Gastroesophageal sphincter (tissue), 4 donors: ENCODE measurements at regions not wholly inside any gene's neighbourhood (a gene's known extent, or its start where the extent isn't known, plus 50 kb on each side); places are given as distances from the start of the nearest gene placed in this dataset.
A peak's percentile ranks its signal among the peaks of the same experiment; 100 is the strongest.

Source experiments
- ATAC-seq: fragments of 150-250 bp; one replicate; pipeline ENCODE4 v1.9.1; 2016; ENCODE audit warnings: mild to moderate bottlenecking, moderate library complexity
- H3K27ac ChIP-seq, 4 donors: fragments of 200-600 bp; sonication (generic) in 3 of 4; 1 replicate in 3 of 4; 2 replicates in 1 of 4; pipeline ENCODE4 v1.5.1; 2016 to 2019
- H3K27me3 ChIP-seq: fragments of 200-600 bp; sonication (generic); one replicate; pipeline ENCODE4 v1.5.1; 2019
- H3K36me3 ChIP-seq, 2 donors: fragments of 200-600 bp; sonication (generic); one replicate each; pipeline ENCODE4 v1.5.1; 2019; ENCODE audit warnings: control low read depth in 1 of 2
- H3K4me1 ChIP-seq, 3 donors: fragments of 200-600 bp; sonication (generic); 1 replicate in 2 of 3; 2 replicates in 1 of 3; pipeline ENCODE4 v1.5.1; 2016 to 2019; ENCODE audit warnings: control low read depth in 2 of 3
- H3K4me3 ChIP-seq, 2 donors: fragments of 200-600 bp; sonication (generic); one replicate each; pipeline ENCODE4 v1.5.1; 2019; ENCODE audit warnings: mild to moderate bottlenecking in 1 of 2, moderate library complexity in 1 of 2
- H3K9me3 ChIP-seq, 3 donors: fragments of 200-600 bp; sonication (generic); one replicate each; pipeline ENCODE4 v1.5.1; 2017 to 2019; ENCODE audit warnings: control low read depth in 2 of 3
- CTCF ChIP-seq, 4 experiments: fragments of 200-600 bp in 2 of 4; fragments of 450-650 bp in 2 of 4; sonication (generic) in 1 of 4; IDR thresholded peaks; one replicate each; pipeline ENCODE4 v1.5.1; 2017 to 2019; ENCODE audit warnings: antibody characterized with exemption in 4 of 4, mild to moderate bottlenecking in 2 of 4, moderate library complexity in 2 of 4
- EP300 ChIP-seq: sonication (generic); formaldehyde crosslinking; IDR thresholded peaks from one replicate; pipeline ENCODE4 v1.6.1; 2017; ENCODE audit warnings: antibody characterized with exemption, mild to moderate bottlenecking
- POLR2A ChIP-seq, 2 donors: fragments of 450-650 bp; IDR thresholded peaks; one replicate each; pipeline ENCODE4 v1.6.1; 2017; ENCODE audit warnings: antibody characterized with exemption in 2 of 2, mild to moderate bottlenecking in 2 of 2, moderate library complexity in 1 of 2
- POLR2AphosphoS5 ChIP-seq: sonication (generic); formaldehyde crosslinking; IDR thresholded peaks from one replicate; pipeline ENCODE4 v1.6.1; 2017; ENCODE audit warnings: antibody characterized with exemption
- WGBS, 2 donors: methylation state at CpG; one replicate each; pipeline ENCODE4 v1.1.5; 2018; ENCODE audit warnings: low coverage in 1 of 2; 5-methylcytosine and 5-hydroxymethylcytosine counted together

- Histone ChIP-seq H3K9me3 (no peaks in the 10 kb centered on the region), H3K27me3 (no peaks in the 10 kb centered on the region), H3K27ac (peak overlapping the region in 3 of 4 donors; percentile 40 to 49 (median 48)), H3K4me3 (no peak overlapping the region), H3K36me3 (no peaks in the 10 kb centered on the region), H3K4me1 (peaks cover 4 to 46% (median 7%) of the 10 kb centered on the region in 3 donors)
- no peak for TF ChIP-seq POLR2A (IDR thresholded peaks at IDR 0.05)
- no peak for TF ChIP-seq EP300
- TF ChIP-seq CTCF (IDR thresholded peaks at IDR 0.05), result no peak
- TF ChIP-seq POLR2AphosphoS5, result no peak
- WGBS, 2 donors, result 0 to 17% methylated on average over 1 of the region's 1 CpG
- ATAC-seq, result peak; percentile 50
Observed at GRCh38 chr12:46494424-46494823, 121.9 kb upstream of the SLC38A2 start.

GRCh38 chr12:46493834-46494181 is 121.2 kb upstream of the SLC38A2 start:
- peak overlapping the region in 3 of 4 donors; percentile 40 to 49 (median 48) for H3K27ac ChIP-seq
- no peak for ATAC-seq
- no peaks in the 10 kb centered on the region for H3K36me3 ChIP-seq
- peaks cover 5 to 50% (median 7%) of the 10 kb centered on the region in 3 donors for H3K4me1 ChIP-seq
- no peak overlapping the region for H3K4me3 ChIP-seq
- no peaks in the 10 kb centered on the region for H3K9me3 ChIP-seq
- no peaks in the 10 kb centered on the region for H3K27me3 ChIP-seq
- 61 to 62% methylated on average over 4 of the region's 4 CpGs for WGBS, 2 donors
- TF ChIP-seq POLR2A (IDR thresholded peaks at IDR 0.05) (no peak), POLR2AphosphoS5 (peak; percentile 46), EP300 (no peak), CTCF (IDR thresholded peaks at IDR 0.05) (no peak)

- peaks cover 5 to 50% (median 7%) of the 10 kb centered on the region in 3 donors for H3K4me1 ChIP-seq
- H3K27ac ChIP-seq, result peak overlapping the region in 3 of 4 donors; percentile 40 to 49 (median 48)
- TF ChIP-seq POLR2A (IDR thresholded peaks at IDR 0.05) (no peak), CTCF (IDR thresholded peaks at IDR 0.05) (no peak), EP300 (no peak), POLR2AphosphoS5 (no peak)
- no peak for ATAC-seq
- no peaks in the 10 kb centered on the region for H3K9me3 ChIP-seq
- H3K27me3 ChIP-seq, result no peaks in the 10 kb centered on the region
- WGBS, 2 donors, result 96 to 97% methylated on average over 5 of the region's 5 CpGs
- no peak overlapping the region for H3K4me3 ChIP-seq
- H3K36me3 ChIP-seq, result no peaks in the 10 kb centered on the region
Observed at GRCh38 chr12:46493150-46493833, 120.7 kb upstream of the SLC38A2 start.

- Histone ChIP-seq H3K4me1 (peaks cover 5 to 50% (median 7%) of the 10 kb centered on the region in 3 donors), H3K27ac (peak overlapping the region in 2 of 4 donors; percentile 2 to 40), H3K4me3 (no peak overlapping the region), H3K36me3 (no peaks in the 10 kb centered on the region), H3K27me3 (no peaks in the 10 kb centered on the region), H3K9me3 (no peaks in the 10 kb centered on the region)
- TF ChIP-seq POLR2AphosphoS5, result no peak
- no peak for TF ChIP-seq EP300
- 49 to 62% methylated on average over 6 of the region's 6 CpGs for WGBS, 2 donors
- no peak for ATAC-seq
Observed at GRCh38 chr12:46492471-46493085, 120.0 kb upstream of the SLC38A2 start.

- H3K27ac ChIP-seq, result no peak overlapping the region
- H3K4me1 ChIP-seq, result peaks cover 5 to 50% (median 7%) of the 10 kb centered on the region in 3 donors
- no peaks in the 10 kb centered on the region for H3K27me3 ChIP-seq
- H3K36me3 ChIP-seq, result no peaks in the 10 kb centered on the region
- ATAC-seq, result no peak
- TF ChIP-seq POLR2A (IDR thresholded peaks at IDR 0.05) (no peak), CTCF (IDR thresholded peaks at IDR 0.05) (no peak), POLR2AphosphoS5 (no peak), EP300 (no peak)
- WGBS, 2 donors, result 53 to 67% methylated on average over 1 of the region's 1 CpG
- H3K9me3 ChIP-seq, result no peaks in the 10 kb centered on the region
- no peak overlapping the region for H3K4me3 ChIP-seq
Observed at GRCh38 chr12:46491548-46491947, 119.0 kb upstream of the SLC38A2 start.
